GM19372 (cell line): ENCODE measurements at regions not wholly inside any gene's neighbourhood (a gene's known extent, or its start where the extent isn't known, plus 50 kb on each side); places are given as distances from the start of the nearest gene placed in this dataset.
"Not testable (repeated sequence)": the region's sequence is repeated elsewhere in the genome, so short reads cannot be mapped to it uniquely, and the experiment has no call there.

Experiments
- ATAC-seq: cut with Tn5 transposase; IDR thresholded peaks from one replicate; pipeline ENCODE4 v1.9.1; 2021; ENCODE audit warnings: mild to moderate bottlenecking, low read depth, moderate library complexity; ENCODE audit not compliant: unreplicated experiment

DNA sequence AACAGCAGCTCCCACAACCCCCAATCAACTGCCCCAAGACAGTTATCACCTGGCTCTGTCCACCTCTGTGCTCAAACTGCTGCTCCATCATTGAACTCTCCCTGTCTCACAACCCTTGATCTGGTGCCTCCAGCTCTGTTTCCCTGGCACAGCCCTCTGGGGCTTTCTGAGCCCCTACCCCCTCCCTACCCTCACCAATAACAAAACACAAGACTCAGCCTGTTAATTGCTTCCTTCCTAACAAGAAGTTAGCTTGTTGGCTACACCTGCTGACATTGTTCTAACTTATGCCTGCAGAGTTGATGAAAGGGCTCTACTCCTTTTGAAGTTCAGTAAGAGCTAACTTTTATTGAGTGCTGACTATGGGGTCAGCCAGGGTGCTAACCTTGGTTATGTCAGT, 99.4 kb upstream of the FNDC3A start:
- no peak for ATAC-seq

DNA sequence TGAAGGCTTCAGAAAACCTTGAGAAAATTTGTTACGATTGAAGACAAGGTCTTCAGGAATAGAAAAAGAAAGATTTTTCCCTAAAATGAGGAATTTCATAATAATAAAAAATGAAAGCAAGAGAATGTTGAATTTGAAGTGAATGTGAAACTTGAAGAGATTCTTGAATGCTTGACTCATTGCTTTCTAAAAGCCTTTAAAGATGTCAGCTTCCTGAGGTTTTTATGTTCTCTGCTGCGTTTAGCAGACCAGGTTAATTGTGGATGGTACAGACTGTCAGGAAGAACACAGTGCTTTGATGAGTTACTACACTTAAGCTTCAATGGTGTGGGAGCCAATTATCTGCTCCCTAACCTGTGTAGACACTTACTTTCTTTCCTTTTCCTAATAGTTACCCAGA, 96.3 kb upstream of the FNDC3A start:
- ATAC-seq = no peak

DNA sequence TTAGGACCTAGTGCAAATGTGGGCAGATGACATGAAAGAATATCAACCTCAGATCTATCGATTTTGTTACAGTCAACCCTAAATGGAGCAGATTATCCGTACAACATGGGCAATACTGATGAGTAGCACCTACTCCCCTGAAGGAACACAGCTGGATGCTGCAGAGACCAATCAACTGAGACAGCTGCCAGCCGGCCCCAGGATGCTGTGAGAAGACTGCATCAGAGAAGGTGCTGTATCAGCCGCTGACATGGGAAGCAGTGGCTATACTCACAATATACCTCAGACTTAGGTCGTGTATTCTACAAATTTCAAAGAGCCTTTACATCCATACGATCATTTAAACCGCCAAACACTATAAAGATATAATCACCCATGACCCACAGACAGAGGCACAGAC, 95.9 kb upstream of the FNDC3A start:
- ATAC-seq = no peak

DNA sequence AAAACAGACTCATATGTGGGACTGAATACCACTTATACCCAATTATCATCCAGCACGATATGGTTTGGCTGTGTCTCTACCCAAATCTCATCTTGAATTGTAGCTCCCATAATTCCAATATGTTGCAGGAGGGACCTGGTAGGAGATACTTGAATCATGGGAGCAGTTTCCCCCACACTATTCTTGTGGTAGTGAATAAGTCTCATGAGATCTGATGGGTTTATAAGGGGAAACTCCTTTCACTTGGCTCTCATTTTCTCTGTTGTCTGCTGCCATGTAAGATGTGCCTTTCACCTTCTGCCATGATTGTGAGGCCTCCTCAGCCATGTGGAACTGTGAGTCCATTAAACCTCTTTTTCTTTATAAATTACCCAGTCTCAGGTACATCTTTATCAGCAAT, 91.9 kb upstream of the FNDC3A start:
- not testable (repeated sequence) for ATAC-seq

DNA sequence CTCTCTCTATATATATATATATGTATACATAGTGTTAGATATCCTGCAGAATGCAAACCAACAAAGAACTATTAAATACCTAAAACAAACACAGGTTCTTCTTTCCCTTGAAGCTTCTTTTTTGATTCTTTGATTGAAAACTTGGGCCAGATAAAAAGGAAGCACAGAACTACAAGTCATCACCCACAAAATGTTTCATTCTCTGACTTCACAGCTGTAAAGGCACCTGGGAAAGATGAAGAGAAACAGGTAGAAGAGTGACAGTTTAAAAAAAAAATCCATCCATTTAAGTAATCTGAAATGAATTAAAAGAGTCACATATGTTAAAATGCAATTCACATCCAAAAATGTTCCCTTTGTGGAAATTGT, 90.7 kb upstream of the FNDC3A start:
- ATAC-seq = no peak

DNA sequence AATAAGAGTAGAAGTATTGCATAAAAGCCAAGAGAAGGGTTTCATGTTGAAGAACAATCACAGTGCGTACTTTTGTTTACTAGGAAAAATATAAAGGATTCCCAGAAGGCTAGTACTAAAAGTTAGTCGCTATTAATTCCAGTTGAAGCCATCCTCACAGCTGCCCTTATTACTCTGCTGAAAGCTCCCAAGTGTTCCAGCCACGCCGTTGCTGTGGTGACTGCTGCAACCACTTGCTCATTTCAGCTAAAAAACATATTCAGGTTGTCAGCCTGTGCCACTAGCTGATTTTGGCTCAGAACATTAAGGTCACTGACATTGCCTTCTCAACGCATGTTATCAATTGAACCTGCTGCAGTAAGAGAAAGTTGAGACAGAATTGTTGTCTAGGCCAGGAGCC, 87.1 kb upstream of the FNDC3A start:
- no peak for ATAC-seq

DNA sequence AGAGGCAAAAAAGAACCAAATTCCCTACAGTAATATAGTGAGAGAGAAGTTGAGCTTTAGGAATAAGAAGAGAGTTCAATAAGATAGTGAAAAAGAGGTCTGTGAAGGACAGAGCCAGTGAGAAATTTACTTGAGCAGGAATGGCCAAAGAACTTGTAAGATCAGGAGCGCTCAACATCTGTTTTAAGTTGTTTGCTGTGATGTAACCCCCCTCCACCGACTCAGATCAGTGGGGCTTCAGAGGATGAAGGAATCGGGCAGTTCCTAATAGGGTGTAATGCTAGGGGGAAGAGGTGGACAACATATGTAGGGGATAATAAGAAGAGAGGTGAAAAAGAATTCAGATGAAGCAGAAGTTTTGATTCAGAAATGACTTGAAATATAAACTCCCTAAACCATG, 85.3 kb upstream of the FNDC3A start:
- ATAC-seq = no peak

DNA sequence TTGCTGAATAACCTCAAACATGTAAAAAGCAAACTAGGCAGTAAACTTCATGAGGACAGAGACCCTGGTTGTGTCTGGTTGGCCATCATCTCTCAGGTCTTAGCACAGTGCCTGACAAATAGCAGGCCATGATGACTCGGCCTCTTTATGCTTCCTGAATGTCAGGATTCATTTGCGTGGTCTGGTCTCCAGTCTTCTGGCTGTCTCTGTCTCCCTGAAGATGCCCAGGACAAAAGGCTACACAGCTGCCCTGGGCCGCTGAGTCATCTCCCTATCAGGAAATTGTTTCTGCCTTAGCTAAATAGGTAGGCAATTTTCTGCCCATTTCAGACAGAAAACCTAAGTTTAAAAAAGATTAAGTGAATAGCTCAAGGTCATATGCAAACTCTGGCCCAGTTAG, 84.1 kb upstream of the FNDC3A start:
- no peak for ATAC-seq

DNA sequence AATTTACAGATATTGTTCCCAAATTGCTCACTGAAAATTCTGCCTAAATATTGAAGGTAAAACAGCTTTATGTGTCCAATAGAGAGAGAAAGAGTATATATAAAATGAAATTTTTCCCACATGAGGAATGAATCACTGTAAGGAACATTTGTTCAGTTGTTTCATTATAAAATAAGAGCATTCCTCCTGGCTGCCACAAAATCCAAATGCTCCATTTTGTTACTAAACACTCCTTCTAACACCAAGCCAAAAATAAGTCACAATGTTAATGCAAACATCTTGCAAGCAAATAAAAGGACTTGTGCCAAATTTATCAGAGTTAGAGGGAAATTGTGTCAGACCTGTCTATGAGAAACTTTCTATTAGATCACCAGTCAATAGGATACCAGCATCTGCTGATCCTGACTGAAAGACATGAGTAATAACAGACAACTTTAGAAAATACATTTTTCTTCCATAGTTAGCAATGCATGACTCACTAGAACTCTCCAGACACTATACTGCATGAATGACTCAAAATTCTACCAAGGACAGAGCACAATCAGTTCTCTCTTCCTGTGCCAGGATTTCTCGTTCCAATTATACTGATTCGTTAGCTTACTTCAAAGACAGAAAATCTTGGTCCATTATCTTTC, 83.5 kb upstream of the FNDC3A start:
- no peak for ATAC-seq

DNA sequence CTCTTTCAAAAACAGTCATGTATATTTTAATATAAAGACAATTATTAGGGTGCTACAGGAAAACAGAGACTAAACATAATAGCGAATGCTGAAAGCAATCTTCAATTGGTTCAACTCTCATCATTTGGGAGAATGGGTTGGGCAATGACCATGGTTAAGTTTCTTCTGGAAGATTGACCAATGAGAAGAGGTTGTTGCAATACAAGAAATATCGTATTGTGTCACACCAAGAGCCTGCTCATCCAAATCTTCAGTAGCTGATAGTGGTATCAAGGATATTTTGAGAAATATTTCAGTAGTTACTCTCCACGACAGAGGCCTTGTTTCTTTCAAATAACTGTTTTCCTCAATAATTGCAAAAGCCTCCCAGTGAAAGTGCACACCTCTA, 83.0 kb upstream of the FNDC3A start:
- ATAC-seq = no peak

DNA sequence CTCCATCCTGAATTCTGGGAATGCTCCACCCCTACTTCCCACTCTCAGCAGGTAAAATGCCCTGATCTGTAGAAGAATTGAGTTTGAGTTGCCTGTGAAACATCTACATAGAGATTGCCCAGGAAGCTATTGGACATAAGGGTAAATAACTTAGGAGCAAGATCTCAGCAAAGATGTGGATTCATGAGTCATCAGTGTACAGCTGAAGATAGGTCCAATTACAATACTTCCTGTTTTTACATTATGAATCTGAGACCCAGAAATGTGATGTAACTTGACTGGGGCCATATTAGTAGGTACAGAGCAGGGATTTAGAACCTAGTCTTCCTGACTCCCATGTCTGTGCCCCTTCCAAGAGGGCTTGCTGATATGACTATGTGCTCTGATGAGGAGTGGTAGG, 79.4 kb upstream of the FNDC3A start:
- ATAC-seq = no peak

DNA sequence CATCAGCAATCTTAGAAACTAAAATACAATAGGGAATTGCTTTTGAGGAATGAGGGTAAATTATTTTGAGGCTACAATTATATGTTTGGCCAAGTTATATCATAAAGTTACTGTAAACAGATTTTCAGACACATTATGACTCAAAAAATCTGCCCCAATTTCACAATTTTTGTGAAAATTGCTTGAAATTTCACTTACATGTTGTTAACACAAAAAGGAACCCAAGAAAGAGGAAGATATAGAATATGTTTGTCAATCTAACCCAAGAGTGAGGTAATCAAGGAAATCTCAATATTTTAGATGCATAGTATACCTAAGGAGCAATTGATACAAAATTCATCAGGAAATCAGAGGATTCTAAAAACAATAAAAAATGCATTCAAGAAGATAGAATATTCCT, 73.9 kb upstream of the FNDC3A start:
- ATAC-seq = no peak

DNA sequence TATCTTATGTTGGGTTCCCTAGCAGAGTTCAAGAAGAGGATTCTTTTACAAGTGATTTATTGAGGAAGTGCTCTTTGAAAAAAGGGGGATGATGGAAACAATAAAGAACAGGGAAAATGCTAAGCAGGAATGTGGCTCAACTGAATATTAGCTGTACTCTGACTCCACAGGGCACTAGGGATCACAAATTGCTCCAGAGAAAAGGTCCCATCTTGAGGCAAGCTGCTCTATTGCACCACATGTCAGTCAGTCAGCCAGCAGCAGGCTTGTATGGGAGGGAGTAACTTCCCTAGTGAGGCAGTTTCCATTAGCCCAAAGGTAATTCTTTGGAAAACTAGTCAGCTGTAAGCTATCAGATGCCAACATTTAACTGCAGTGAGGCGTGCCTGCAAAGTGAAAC, 73.3 kb upstream of the FNDC3A start:
- ATAC-seq = no peak

DNA sequence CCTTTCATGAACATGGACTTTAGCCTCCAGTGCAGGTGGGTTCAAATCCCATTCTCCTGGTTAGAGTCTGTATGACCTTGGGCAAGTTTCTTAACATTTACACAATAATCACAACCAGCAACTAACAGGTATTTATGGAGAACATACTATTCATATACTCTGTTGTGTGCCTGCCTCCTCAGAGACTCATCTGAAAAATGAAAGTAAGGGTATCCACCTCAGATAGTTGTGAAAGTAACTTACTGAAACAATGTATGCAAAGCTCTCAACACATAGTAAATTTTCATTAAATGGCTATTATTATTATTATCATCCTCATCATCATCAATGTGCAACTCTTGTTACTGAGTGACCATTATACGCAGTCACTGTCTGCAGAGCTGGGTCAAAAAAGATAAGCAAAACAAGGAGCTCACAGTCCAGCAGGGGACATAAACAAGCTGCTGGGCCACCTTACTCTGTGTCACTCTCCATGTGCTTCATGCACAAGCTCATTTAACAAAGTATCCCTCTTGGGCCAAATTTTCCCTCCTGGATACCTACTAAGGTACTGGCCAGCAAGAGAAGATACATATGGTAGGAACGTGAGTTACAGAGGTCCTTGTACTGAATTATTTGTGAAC, 70.9 kb upstream of the FNDC3A start:
- no peak for ATAC-seq

DNA sequence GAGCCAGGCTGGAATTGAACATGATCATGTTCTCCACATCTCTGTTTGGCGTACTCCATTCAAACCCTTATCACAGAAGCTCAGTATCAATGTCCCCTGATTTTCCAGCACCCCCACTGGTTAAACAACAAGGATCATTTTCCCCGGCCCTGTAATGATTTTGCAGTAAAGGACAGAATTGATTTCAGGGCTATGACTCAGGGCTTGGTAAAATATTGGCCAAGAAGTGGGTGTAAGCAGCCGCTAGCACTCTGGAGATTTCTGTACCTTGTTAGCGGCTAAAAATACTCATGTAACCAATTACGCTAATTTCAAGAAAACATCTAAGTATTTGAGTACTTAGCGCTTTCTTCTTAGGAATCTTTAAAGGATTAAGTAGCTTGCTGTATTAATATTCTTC, 69.5 kb upstream of the FNDC3A start:
- ATAC-seq = no peak

DNA sequence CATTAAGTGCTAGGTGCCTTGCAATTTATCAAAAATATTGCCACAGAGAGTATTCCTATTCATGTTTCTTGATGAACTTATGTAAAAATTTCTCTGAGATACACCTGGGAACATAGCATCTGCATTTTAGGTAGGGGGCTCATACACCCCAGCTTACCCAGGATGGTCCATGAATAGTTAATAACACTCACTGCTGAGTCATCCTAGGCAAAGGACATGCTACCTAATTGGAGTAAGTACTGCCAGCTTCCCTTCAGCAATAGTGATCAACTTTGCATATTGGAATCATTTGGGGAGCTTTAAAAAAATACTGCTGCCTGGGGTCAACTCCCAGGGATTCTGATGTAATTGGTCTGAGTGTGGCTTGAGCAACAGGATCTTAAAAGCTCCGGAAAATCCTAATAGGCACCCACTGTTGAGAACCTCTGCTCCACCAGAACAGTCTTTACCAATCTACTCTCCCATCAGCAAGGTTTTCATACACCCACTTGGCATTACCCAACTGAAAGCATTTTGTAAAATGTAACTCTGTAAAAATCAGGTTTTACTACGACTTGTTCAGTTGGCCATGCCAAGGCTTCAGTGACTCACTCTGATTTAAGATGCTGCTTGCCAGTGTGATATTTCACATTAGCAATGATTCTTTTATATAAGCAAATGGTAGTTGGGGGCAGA, 67.2 kb upstream of the FNDC3A start:
- ATAC-seq = no peak

DNA sequence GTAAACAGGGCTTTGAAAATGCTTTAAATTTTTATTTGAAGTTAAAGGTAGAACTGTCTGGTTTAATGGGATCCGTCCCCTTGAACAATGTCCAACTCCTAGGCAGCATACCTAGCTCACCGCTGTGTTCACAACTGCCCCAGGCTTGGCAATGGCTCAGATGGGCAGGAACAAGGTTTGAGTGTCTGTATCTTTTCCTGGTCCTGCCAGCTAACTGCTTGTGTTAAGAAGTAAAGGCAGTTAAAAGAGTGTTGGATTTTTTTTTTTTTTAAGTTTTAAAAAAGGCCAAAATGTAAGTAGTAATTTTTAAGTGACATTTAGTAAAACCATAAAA, 66.7 kb upstream of the FNDC3A start:
- ATAC-seq = no peak

DNA sequence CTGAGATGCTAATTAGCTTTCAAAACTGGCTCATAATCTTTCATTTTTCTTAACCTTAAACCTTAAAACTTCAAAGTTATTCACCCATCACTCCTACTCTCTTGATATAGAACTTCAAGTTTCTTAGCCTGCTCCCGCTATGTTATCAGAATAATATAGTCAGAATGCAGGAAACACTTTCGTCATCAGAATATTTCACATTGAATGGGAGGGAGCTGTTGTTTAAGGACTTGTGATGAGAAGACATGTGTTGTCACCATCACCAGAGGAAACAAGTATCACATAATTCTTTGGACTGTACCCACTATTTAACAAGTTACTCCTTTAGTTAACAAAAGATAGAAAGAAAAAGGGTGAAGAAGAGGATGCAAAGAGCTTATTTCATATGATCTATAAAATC, 65.0 kb upstream of the FNDC3A start:
- no peak for ATAC-seq

DNA sequence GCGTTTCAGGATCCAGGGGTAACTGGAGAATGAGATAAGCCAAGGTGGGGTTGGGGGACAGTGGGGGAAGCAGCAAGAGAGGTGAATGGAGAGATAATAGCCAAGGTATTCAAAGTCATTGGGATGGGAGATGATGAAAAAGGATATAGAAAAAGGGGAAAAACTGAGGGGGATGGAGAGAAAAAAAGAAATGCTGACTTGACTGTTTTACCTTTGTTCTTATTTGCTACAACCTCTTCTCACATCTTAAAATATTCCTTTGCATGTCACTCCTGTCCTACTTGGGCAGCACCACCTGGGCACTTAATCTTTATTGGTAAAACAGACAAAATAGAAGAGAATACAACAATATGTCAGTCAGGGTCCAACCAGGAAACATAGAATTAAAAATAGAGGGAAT, 56.0 kb upstream of the FNDC3A start:
- no peak for ATAC-seq

DNA sequence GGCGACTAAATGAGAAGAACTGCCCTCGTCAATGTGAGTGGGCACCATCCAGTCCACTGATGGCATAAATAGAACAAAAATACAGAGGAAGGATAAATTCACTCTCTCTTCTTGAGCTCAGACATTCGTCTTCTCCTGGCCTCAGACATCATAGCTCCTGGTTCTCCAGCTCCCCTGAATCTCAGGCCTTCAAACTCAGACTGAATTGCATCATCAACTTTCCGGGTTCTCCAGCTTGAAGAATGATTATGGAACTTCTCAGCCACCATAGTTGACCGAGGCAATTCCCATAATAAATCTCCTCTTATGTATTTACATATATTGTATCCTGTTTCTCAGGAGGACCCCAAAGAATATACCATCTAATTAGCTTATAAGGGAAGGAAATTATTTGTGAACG, 55.0 kb upstream of the FNDC3A start:
- no peak for ATAC-seq

DNA sequence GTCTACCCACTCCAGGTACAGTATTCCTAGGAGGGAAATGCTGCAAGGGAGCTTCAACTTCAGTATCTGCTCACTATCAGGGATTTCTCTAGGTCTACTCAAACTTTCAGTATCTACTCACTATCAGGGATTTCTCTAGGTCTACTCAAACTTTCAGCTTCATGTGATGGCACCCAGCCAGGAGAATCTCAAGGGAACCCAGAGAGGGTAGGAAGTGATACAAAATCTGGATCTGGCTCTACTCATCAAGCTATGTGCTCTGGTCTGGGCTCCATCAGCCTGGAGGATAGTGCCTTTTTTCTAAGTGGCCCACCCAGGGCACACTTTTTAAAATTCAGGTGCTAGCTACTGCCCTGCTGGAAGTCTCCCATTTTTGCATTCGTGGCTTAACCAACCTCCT, 52.3 kb upstream of the FNDC3A start:
- ATAC-seq = no peak

DNA sequence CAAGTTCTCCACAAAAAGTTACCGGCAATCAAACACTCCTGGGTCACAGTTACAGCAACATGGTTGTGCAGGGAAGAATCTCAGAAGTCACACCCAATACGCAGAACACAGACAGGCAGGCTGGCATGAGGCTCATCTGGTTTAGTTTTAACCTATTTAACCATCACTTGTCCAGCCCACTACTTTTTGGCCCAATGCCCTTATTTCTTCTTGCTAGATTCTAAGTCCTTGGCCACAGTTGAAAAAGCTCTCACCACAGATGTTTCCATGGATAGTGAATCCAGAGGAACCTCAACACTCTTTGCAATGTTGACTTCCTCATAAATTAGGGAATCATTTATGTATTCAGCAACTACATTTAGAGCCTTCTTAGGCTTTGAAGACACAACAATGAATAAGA, 50.7 kb upstream of the FNDC3A start:
- ATAC-seq = no peak
